Panc1 (cell line): ENCODE measurements at regions not wholly inside any gene's neighbourhood (a gene's known extent, or its start where the extent isn't known, plus 50 kb on each side); places are given as distances from the start of the nearest gene placed in this dataset.

Source experiments
- POLR2AphosphoS5 ChIP-seq: IDR thresholded peaks from 2 replicates; pipeline ENCODE4 v1.6.1; 2012; ENCODE audit warnings: mild to moderate bottlenecking, low read depth, low read length, moderate library complexity
- SIN3A ChIP-seq: IDR thresholded peaks from 2 replicates; pipeline ENCODE4 v1.6.1; 2012; ENCODE audit warnings: low read depth, mild to moderate bottlenecking, low read length, moderate library complexity, borderline replicate concordance; ENCODE audit not compliant: insufficient read depth
- TCF7L2 ChIP-seq: IDR thresholded peaks from 2 replicates; pipeline ENCODE4 v1.6.1; 2011; ENCODE audit warnings: mild to moderate bottlenecking, low read depth, low read length, inconsistent platforms
- TF ChIP-seq, protein P1 (sequence below): fragments of 450-650 bp; IDR thresholded peaks from 2 replicates; pipeline ENCODE4 v1.5.1; 2017; ENCODE audit warnings: mild to moderate bottlenecking
- TF ChIP-seq, protein P2 (sequence below), 2 experiments: IDR thresholded peaks; 2 replicates each; pipeline ENCODE4 v1.6.1; 2011 to 2012; ENCODE audit warnings: low read depth in 2 of 2, control low read depth in 1 of 2, low read length in 1 of 2, mild to moderate bottlenecking in 1 of 2, moderate library complexity in 1 of 2; ENCODE audit not compliant: insufficient read depth in 1 of 2

GRCh38 chr14:26363689-26364088 lies 234.1 kb downstream of the NOVA1 start:
- TF ChIP-seq POLR2AphosphoS5, result no peak
- TF ChIP-seq, protein P1, sequence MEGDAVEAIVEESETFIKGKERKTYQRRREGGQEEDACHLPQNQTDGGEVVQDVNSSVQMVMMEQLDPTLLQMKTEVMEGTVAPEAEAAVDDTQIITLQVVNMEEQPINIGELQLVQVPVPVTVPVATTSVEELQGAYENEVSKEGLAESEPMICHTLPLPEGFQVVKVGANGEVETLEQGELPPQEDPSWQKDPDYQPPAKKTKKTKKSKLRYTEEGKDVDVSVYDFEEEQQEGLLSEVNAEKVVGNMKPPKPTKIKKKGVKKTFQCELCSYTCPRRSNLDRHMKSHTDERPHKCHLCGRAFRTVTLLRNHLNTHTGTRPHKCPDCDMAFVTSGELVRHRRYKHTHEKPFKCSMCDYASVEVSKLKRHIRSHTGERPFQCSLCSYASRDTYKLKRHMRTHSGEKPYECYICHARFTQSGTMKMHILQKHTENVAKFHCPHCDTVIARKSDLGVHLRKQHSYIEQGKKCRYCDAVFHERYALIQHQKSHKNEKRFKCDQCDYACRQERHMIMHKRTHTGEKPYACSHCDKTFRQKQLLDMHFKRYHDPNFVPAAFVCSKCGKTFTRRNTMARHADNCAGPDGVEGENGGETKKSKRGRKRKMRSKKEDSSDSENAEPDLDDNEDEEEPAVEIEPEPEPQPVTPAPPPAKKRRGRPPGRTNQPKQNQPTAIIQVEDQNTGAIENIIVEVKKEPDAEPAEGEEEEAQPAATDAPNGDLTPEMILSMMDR, result no peak
- TF ChIP-seq, protein P2, sequence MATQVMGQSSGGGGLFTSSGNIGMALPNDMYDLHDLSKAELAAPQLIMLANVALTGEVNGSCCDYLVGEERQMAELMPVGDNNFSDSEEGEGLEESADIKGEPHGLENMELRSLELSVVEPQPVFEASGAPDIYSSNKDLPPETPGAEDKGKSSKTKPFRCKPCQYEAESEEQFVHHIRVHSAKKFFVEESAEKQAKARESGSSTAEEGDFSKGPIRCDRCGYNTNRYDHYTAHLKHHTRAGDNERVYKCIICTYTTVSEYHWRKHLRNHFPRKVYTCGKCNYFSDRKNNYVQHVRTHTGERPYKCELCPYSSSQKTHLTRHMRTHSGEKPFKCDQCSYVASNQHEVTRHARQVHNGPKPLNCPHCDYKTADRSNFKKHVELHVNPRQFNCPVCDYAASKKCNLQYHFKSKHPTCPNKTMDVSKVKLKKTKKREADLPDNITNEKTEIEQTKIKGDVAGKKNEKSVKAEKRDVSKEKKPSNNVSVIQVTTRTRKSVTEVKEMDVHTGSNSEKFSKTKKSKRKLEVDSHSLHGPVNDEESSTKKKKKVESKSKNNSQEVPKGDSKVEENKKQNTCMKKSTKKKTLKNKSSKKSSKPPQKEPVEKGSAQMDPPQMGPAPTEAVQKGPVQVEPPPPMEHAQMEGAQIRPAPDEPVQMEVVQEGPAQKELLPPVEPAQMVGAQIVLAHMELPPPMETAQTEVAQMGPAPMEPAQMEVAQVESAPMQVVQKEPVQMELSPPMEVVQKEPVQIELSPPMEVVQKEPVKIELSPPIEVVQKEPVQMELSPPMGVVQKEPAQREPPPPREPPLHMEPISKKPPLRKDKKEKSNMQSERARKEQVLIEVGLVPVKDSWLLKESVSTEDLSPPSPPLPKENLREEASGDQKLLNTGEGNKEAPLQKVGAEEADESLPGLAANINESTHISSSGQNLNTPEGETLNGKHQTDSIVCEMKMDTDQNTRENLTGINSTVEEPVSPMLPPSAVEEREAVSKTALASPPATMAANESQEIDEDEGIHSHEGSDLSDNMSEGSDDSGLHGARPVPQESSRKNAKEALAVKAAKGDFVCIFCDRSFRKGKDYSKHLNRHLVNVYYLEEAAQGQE (IDR thresholded peaks at IDR 0.05; ENCODE audit: insufficient read depth in 1 of 2, low read depth in 2 of 2, low read length in 1 of 2), result no peak
- TF ChIP-seq TCF7L2, result no peak
- no peak for TF ChIP-seq SIN3A
